GM18873 (cell line): ENCODE measurements at regions not wholly inside any gene's neighbourhood (a gene's known extent, or its start where the extent isn't known, plus 50 kb on each side); places are given as distances from the start of the nearest gene placed in this dataset.
"Not testable (repeated sequence)": the region's sequence is repeated elsewhere in the genome, so short reads cannot be mapped to it uniquely, and the experiment has no call there.

Source experiments
- ATAC-seq: cut with Tn5 transposase; IDR thresholded peaks from one replicate; pipeline ENCODE4 v1.9.1; 2021; ENCODE audit warnings: mild to moderate bottlenecking, moderate library complexity, moderate number of reproducible peaks; ENCODE audit not compliant: unreplicated experiment, low FRiP score

GRCh38 chr12:83245156-83245555, 558.5 kb downstream of the TMTC2 start:
- no peak for ATAC-seq

- no peak for ATAC-seq
Observed at GRCh38 chr12:83244001-83244400, 557.3 kb downstream of the TMTC2 start.

GRCh38 chr12:83233987-83234386, 547.3 kb downstream of the TMTC2 start:
- ATAC-seq = not testable (repeated sequence)

GRCh38 chr12:83226960-83227359, 540.3 kb downstream of the TMTC2 start:
- ATAC-seq = not testable (repeated sequence)

GRCh38 chr12:83225806-83226205, 539.1 kb downstream of the TMTC2 start:
- no peak for ATAC-seq

- no peak for ATAC-seq
Observed at GRCh38 chr12:83224012-83224411, 537.3 kb downstream of the TMTC2 start.

- ATAC-seq = no peak
Observed at GRCh38 chr12:83220774-83221173, 534.1 kb downstream of the TMTC2 start.

- ATAC-seq = no peak
Observed at GRCh38 chr12:83216230-83216629, 529.5 kb downstream of the TMTC2 start.

- no peak for ATAC-seq
Observed at GRCh38 chr12:83214185-83214584, 527.5 kb downstream of the TMTC2 start.

GRCh38 chr12:83210933-83211332, 524.2 kb downstream of the TMTC2 start:
- no peak for ATAC-seq

- no peak for ATAC-seq
Observed at GRCh38 chr12:83199069-83199468, 512.4 kb downstream of the TMTC2 start.

GRCh38 chr12:83198291-83199015, 511.7 kb downstream of the TMTC2 start:
- ATAC-seq = no peak

GRCh38 chr12:83197483-83197914, 510.8 kb downstream of the TMTC2 start:
- ATAC-seq = no peak

GRCh38 chr12:83196694-83197350, 510.1 kb downstream of the TMTC2 start:
- no peak for ATAC-seq

- no peak for ATAC-seq
Observed at GRCh38 chr12:83190631-83191390, 504.1 kb downstream of the TMTC2 start.

GRCh38 chr12:83186419-83186818, 499.7 kb downstream of the TMTC2 start:
- ATAC-seq = no peak

- ATAC-seq = no peak
Observed at GRCh38 chr12:83185241-83185640, 498.5 kb downstream of the TMTC2 start.
